SH-SY5Y (cell line): ENCODE measurements at regions not wholly inside any gene's neighbourhood (a gene's known extent, or its start where the extent isn't known, plus 50 kb on each side); places are given as distances from the start of the nearest gene placed in this dataset.

Experiments used
- GATA2 ChIP-seq: IDR thresholded peaks from 2 replicates; pipeline ENCODE4 v1.6.1; 2011; ENCODE audit warnings: mild to moderate bottlenecking, low read depth, low read length
- GATA3 ChIP-seq: IDR thresholded peaks from 2 replicates; pipeline ENCODE4 v1.6.1; 2011; ENCODE audit warnings: low read depth, mild to moderate bottlenecking, low read length, moderate library complexity

DNA sequence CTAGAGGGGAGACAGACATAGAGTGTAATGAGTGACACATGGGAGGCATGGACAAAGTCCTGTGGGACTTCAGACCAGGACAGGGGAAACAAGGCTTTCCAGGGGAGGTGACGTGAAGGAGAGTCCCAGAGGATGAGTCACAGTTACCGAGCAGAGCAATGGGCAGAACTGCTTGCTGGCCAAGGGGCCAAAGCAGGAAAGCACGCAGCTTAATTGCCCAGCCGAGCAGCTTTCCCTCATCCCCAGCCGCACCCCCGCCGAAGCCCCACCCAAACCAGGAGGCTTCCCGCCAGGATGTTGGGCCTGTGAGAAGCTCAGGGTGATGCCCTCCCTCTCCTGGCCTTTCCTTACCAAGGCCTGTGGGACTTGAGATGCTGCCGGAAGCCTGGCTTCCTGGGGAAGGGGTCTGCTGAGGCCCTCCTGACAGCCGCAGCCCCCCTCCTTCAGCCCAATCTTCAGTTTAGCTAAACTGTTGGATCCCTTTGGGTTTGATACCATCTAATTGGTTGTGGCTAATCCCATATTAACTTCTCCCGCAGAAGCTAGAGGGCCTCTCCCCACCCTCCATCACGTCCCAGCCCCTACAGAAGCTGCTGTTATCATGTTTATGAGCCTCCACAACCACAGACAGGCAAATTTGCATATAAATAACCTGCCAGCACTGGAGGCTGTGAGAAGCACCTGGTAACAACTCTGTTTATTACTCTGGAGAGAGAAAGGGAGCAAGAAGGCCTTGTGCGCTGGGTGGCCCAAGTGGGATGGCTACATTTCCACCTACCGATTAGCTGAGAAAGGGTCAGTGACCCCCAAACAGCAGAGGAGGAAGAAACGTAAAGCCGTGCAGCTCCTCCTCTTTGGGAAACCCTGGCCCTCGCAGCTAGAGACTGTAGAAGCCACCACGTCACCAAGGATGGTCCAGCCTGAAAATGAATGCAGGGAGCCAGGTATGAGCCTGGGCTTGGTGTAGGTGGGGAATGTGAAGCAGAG, 80.0 kb downstream of the TRIM29 start:
- TF ChIP-seq GATA3 (no peak), GATA2 (no peak)
